HEK293T (cell line): ENCODE measurements at regions not wholly inside any gene's neighbourhood (a gene's known extent, or its start where the extent isn't known, plus 50 kb on each side); places are given as distances from the start of the nearest gene placed in this dataset.
A peak's percentile ranks its signal among the peaks of the same experiment; 100 is the strongest.

Experiments
- CTCF ChIA-PET: fragments of 350-600 bp; formaldehyde crosslinking; extraction: SDS; loops from one replicate; lab custom pipeline; 2021; ENCODE audit warnings: antibody characterized with exemption, inconsistent platforms; lab: Yijun Ruan, JAX
- POLR2A ChIA-PET: fragments of 350-600 bp; formaldehyde crosslinking; extraction: SDS; loops from one replicate; lab custom pipeline; 2020; ENCODE audit warnings: antibody characterized with exemption, inconsistent platforms; lab: Yijun Ruan, JAX
- DNase-seq: peaks from one replicate; pipeline ENCODE4 v3.0.0; 2012; ENCODE audit warnings: mixed read lengths; ENCODE audit errors: extremely low spot score
- ARNT ChIP-seq: fragments of 450-650 bp; IDR thresholded peaks from 2 replicates; pipeline ENCODE4 v1.6.1; 2017; ENCODE audit warnings: mild to moderate bottlenecking
- BHLHE40 ChIP-seq: fragments of 450-650 bp; IDR thresholded peaks from 2 replicates; pipeline ENCODE4 v1.6.1; 2016; ENCODE audit warnings: mild to moderate bottlenecking, moderate library complexity, borderline replicate concordance
- CTBP1 ChIP-seq: fragments of 450-650 bp; IDR thresholded peaks from 2 replicates; pipeline ENCODE4 v1.6.1; 2016; ENCODE audit warnings: borderline replicate concordance
- ELF4 ChIP-seq: fragments of 450-650 bp; IDR thresholded peaks from 2 replicates; pipeline ENCODE4 v1.6.1; 2017; ENCODE audit warnings: antibody characterized with exemption
- FOXA1 ChIP-seq: fragments of 450-650 bp; IDR thresholded peaks from 2 replicates; pipeline ENCODE4 v1.6.1; 2016; ENCODE audit warnings: mild to moderate bottlenecking
- FOXK2 ChIP-seq: fragments of 450-650 bp; IDR thresholded peaks from 2 replicates; pipeline ENCODE4 v1.6.1; 2016; ENCODE audit warnings: mild to moderate bottlenecking
- FOXM1 ChIP-seq: fragments of 450-650 bp; IDR thresholded peaks from 2 replicates; pipeline ENCODE4 v1.6.1; 2017; ENCODE audit warnings: mild to moderate bottlenecking, borderline replicate concordance
- HDGF ChIP-seq: fragments of 450-650 bp; IDR thresholded peaks from 2 replicates; pipeline ENCODE4 v1.6.1; 2017; ENCODE audit warnings: antibody characterized with exemption, borderline replicate concordance
- L3MBTL2 ChIP-seq: fragments of 450-650 bp; conservative IDR thresholded peaks from 2 replicates; pipeline ENCODE4 v1.6.1; 2016; ENCODE audit warnings: mild to moderate bottlenecking
- LEF1 ChIP-seq: fragments of 450-650 bp; IDR thresholded peaks from 2 replicates; pipeline ENCODE4 v1.6.1; 2017; ENCODE audit warnings: mild to moderate bottlenecking, borderline replicate concordance
- NFRKB ChIP-seq: fragments of 450-650 bp; IDR thresholded peaks from 2 replicates; pipeline ENCODE4 v1.6.1; 2016; ENCODE audit warnings: mild to moderate bottlenecking, moderate library complexity
- PKNOX1 ChIP-seq: fragments of 450-650 bp; IDR thresholded peaks from 2 replicates; pipeline ENCODE4 v1.6.1; 2016
- SP1 ChIP-seq: fragments of 450-650 bp; IDR thresholded peaks from 2 replicates; pipeline ENCODE4 v1.6.1; 2017
- SUZ12 ChIP-seq: fragments of 450-650 bp; IDR thresholded peaks from 2 replicates; pipeline ENCODE4 v1.6.1; 2016; ENCODE audit warnings: mild to moderate bottlenecking
- TARDBP ChIP-seq: fragments of 450-650 bp; IDR thresholded peaks from 2 replicates; pipeline ENCODE4 v1.6.1; 2016
- ZNF384 ChIP-seq: fragments of 450-650 bp; IDR thresholded peaks from 2 replicates; pipeline ENCODE4 v1.6.1; 2016

- POLR2A ChIA-PET = interaction anchor here (0.7 kb wide), 1 partner anchor 71 kb away, joined by 3 read pairs; the partner anchor contains the start of gene SOX4
- no peak for DNase-seq
- CTCF ChIA-PET = no interaction called here
- TF ChIP-seq SP1 (no peak), ZNF384 (no peak), CTBP1 (no peak), FOXA1 (no peak), ARNT (no peak), NFRKB (no peak), PKNOX1 (no peak), FOXM1 (no peak)
Measured at GRCh38 chr6:21665110-21665391, 71.5 kb downstream of the SOX4 start.

GRCh38 chr6:21665392-21666200 lies 72.0 kb downstream of the SOX4 start:
- CTCF ChIA-PET = no interaction called here
- POLR2A ChIA-PET = interaction anchor here (0.7 kb wide), 1 partner anchor 72 kb away, joined by 3 read pairs; the partner anchor contains the start of gene SOX4
- no peak for DNase-seq
- no peak for TF ChIP-seq BHLHE40
- TF ChIP-seq LEF1 = no peak
- TF ChIP-seq ARNT = no peak
- TF ChIP-seq ELF4 = no peak
- no peak for TF ChIP-seq SUZ12
- no peak for TF ChIP-seq FOXK2
- TF ChIP-seq L3MBTL2 = no peak
- no peak for TF ChIP-seq HDGF
- TF ChIP-seq ZNF384 = no peak
- no peak for TF ChIP-seq FOXA1
- no peak for TF ChIP-seq SP1
- no peak for TF ChIP-seq CTBP1
- no peak for TF ChIP-seq FOXM1
- no peak for TF ChIP-seq PKNOX1

- ChIA-PET POLR2A (no interaction called here), CTCF (no interaction called here)
- no peak for DNase-seq
- TF ChIP-seq HDGF = no peak
- no peak for TF ChIP-seq BHLHE40
- TF ChIP-seq ZNF384 = no peak
- TF ChIP-seq PKNOX1 = no peak
- no peak for TF ChIP-seq FOXM1
- TF ChIP-seq CTBP1 = no peak
- TF ChIP-seq FOXK2 = no peak
- no peak for TF ChIP-seq NFRKB
- no peak for TF ChIP-seq L3MBTL2
- no peak for TF ChIP-seq ARNT
- no peak for TF ChIP-seq ELF4
- no peak for TF ChIP-seq TARDBP
- no peak for TF ChIP-seq SUZ12
- TF ChIP-seq LEF1 = no peak
- TF ChIP-seq SP1 = no peak
- TF ChIP-seq FOXA1 = no peak
Measured at GRCh38 chr6:21666201-21666691, 72.7 kb downstream of the SOX4 start.

GRCh38 chr6:21666853-21667681 lies 73.5 kb downstream of the SOX4 start:
- CTCF ChIA-PET = no interaction called here
- POLR2A ChIA-PET = no interaction called here
- DNase-seq = no peak
- TF ChIP-seq HDGF = no peak
- no peak for TF ChIP-seq FOXK2
- no peak for TF ChIP-seq ARNT
- TF ChIP-seq ELF4 = no peak
- TF ChIP-seq BHLHE40 = no peak
- TF ChIP-seq CTBP1 = no peak
- TF ChIP-seq SUZ12 = no peak
- no peak for TF ChIP-seq PKNOX1
- TF ChIP-seq L3MBTL2 = no peak
- TF ChIP-seq ZNF384 = no peak
- TF ChIP-seq LEF1 = no peak
- no peak for TF ChIP-seq FOXM1
- no peak for TF ChIP-seq FOXA1
- no peak for TF ChIP-seq SP1
- TF ChIP-seq TARDBP = no peak
- no peak for TF ChIP-seq NFRKB

- TF ChIP-seq PKNOX1 (peak; percentile 53), HDGF (no peak), CTBP1 (no peak), SUZ12 (no peak), LEF1 (no peak), L3MBTL2 (no peak), FOXM1 (no peak)
- CTCF ChIA-PET = no interaction called here
- no peak for DNase-seq
- POLR2A ChIA-PET = no interaction called here
Measured at GRCh38 chr6:21668795-21669194, 75.2 kb downstream of the SOX4 start.
